Transverse colon (tissue), 4 donors: ENCODE measurements at regions not wholly inside any gene's neighbourhood (a gene's known extent, or its start where the extent isn't known, plus 50 kb on each side); places are given as distances from the start of the nearest gene placed in this dataset.

Source experiments
- DNase-seq: peaks from one replicate; pipeline ENCODE4 v3.0.0-alpha.2; 2019
- H3K27ac ChIP-seq, 4 donors: fragments of 200-600 bp; sonication (generic); 2 replicates each; pipeline ENCODE4 v1.5.1; 2016 to 2018; ENCODE audit warnings: inconsistent platforms in 4 of 4
- H3K27me3 ChIP-seq: fragments of 200-600 bp; sonication (generic); 2 replicates; pipeline ENCODE4 v1.5.1; 2017; ENCODE audit warnings: inconsistent platforms
- H3K36me3 ChIP-seq, 4 donors: fragments of 200-600 bp; sonication (generic); 2 replicates each; pipeline ENCODE4 v1.5.1; 2017 to 2019; ENCODE audit warnings: inconsistent platforms in 4 of 4
- H3K4me1 ChIP-seq, 4 donors: fragments of 200-600 bp; sonication (generic); 2 replicates each; pipeline ENCODE4 v1.5.1; 2017 to 2020; ENCODE audit warnings: inconsistent platforms in 4 of 4
- H3K4me3 ChIP-seq, 4 donors: fragments of 200-600 bp; sonication (generic); 1 replicate in 1 of 4; 2 replicates in 3 of 4; pipeline versions ENCODE4 v1.5.1 to v1.6.1; 2017 to 2019; ENCODE audit warnings: inconsistent platforms in 4 of 4
- H3K9me3 ChIP-seq, 2 donors: fragments of 200-600 bp; sonication (generic); 2 replicates each; pipeline ENCODE4 v1.5.1; 2017 to 2019; ENCODE audit warnings: inconsistent platforms in 2 of 2
- CTCF ChIP-seq, 5 experiments: fragments of 200-600 bp in 3 of 5; fragments of 450-650 bp in 2 of 5; sonication (generic) in 3 of 5; IDR thresholded peaks; 1 replicate in 2 of 5; 2 replicates in 3 of 5; pipeline ENCODE4 v1.5.1; 2016 to 2017; ENCODE audit warnings: antibody characterized with exemption in 5 of 5, inconsistent platforms in 3 of 5, mild to moderate bottlenecking in 2 of 5, moderate library complexity in 1 of 5
- EP300 ChIP-seq: sonication (generic); formaldehyde crosslinking; IDR thresholded peaks from one replicate; pipeline ENCODE4 v1.6.1; 2017; ENCODE audit warnings: antibody characterized with exemption, low read depth
- POLR2A ChIP-seq: fragments of 450-650 bp; IDR thresholded peaks from one replicate; pipeline ENCODE4 v1.6.1; 2016; ENCODE audit warnings: antibody characterized with exemption, mild to moderate bottlenecking, moderate library complexity
- POLR2AphosphoS5 ChIP-seq, 3 donors: sonication (generic); formaldehyde crosslinking; IDR thresholded peaks; one replicate each; pipeline ENCODE4 v1.6.1; 2016; ENCODE audit warnings: antibody characterized with exemption in 3 of 3
- WGBS, 2 donors: methylation state at CpG; one replicate each; pipeline ENCODE4 v1.1.5; 2018; ENCODE audit warnings: low coverage in 1 of 2; 5-methylcytosine and 5-hydroxymethylcytosine counted together
- in situ Hi-C, 4 donors: fragments of 200-750 bp; cut with MboI; loops; one replicate each; pipeline versions ENCODE4 v1.15.0 to v1.15.1; 2017; ENCODE audit warnings: low sequenced_read_pairs in 3 of 4, low pct_ligation_motif_present in 1 of 4, low pct_unique_long_range_greater_than_20kb in 1 of 4
- intact Hi-C: fragments of 100-400 bp; cut with DNase I; formaldehyde crosslinking; loops from one replicate; pipeline ENCODE4 v1.15.1; 2023; ENCODE audit warnings: low total_unique reads

GRCh38 chr6:149130508-149130907 lies 187.0 kb upstream of the TAB2 start:
- Histone ChIP-seq H3K9me3 (no peaks in the 10 kb centered on the region), H3K4me1 (peaks cover 0 to 15% (median 0%) of the 10 kb centered on the region in 4 donors), H3K4me3 (no peak overlapping the region), H3K36me3 (no peaks in the 10 kb centered on the region), H3K27ac (peak overlapping the region in 2 of 4 donors; percentile 19 to 25), H3K27me3 (no peaks in the 10 kb centered on the region)
- in situ Hi-C loops (no loop called here), intact Hi-C loops (no loop called here)
- no peak for DNase-seq
- TF ChIP-seq POLR2AphosphoS5 (IDR thresholded peaks at IDR 0.05) (peak in 1 of 3 donors; percentile 17), POLR2A (no peak), EP300 (no peak), CTCF (IDR thresholded peaks at IDR 0.05) (no peak)
- WGBS, 2 donors = 53 to 58% methylated on average over 3 to 7 of the region's 7 CpGs

- in situ Hi-C loops (no loop called here), intact Hi-C loops (no loop called here)
- DNase-seq = no peak
- Histone ChIP-seq H3K36me3 (no peaks in the 10 kb centered on the region), H3K4me1 (peaks cover 0 to 15% (median 0%) of the 10 kb centered on the region in 4 donors), H3K9me3 (no peaks in the 10 kb centered on the region), H3K27ac (no peak overlapping the region), H3K27me3 (no peaks in the 10 kb centered on the region), H3K4me3 (no peak overlapping the region)
- 87 to 91% methylated on average over 4 of the region's 4 CpGs for WGBS, 2 donors
- TF ChIP-seq EP300 (no peak), POLR2A (no peak), CTCF (IDR thresholded peaks at IDR 0.05) (no peak), POLR2AphosphoS5 (IDR thresholded peaks at IDR 0.05) (no peak)
Measured at GRCh38 chr6:149131891-149132290, 185.6 kb upstream of the TAB2 start.

GRCh38 chr6:149132336-149132735 lies 185.2 kb upstream of the TAB2 start:
- WGBS, 2 donors = 20 to 57% methylated on average over 1 to 3 of the region's 3 CpGs
- peak; percentile 10 for DNase-seq

GRCh38 chr6:149134511-149134933 lies 183.0 kb upstream of the TAB2 start:
- DNase-seq = no peak
- H3K27me3 ChIP-seq = no peaks in the 10 kb centered on the region
- WGBS, 2 donors = 61 to 71% methylated on average over 4 of the region's 4 CpGs
- H3K27ac ChIP-seq = no peak overlapping the region
- in situ Hi-C loops (no loop called here), intact Hi-C loops (no loop called here)
- H3K4me1 ChIP-seq = peaks cover 0 to 13% (median 0%) of the 10 kb centered on the region in 4 donors
- H3K4me3 ChIP-seq = no peak overlapping the region
- H3K36me3 ChIP-seq = no peaks in the 10 kb centered on the region
- TF ChIP-seq CTCF (IDR thresholded peaks at IDR 0.05) (no peak), POLR2AphosphoS5 (IDR thresholded peaks at IDR 0.05) (no peak), EP300 (no peak)
- H3K9me3 ChIP-seq = no peaks in the 10 kb centered on the region

More at GRCh38 chr6:149132336-149132735, 185.2 kb upstream of the TAB2 start:
- Histone ChIP-seq H3K4me1 (peaks cover 0 to 15% (median 0%) of the 10 kb centered on the region in 4 donors), H3K4me3 (no peak overlapping the region), H3K27me3 (no peaks in the 10 kb centered on the region), H3K9me3 (no peaks in the 10 kb centered on the region), H3K27ac (no peak overlapping the region), H3K36me3 (no peaks in the 10 kb centered on the region)
- no peak for TF ChIP-seq EP300
- no peak for TF ChIP-seq POLR2A
- no peak for TF ChIP-seq POLR2AphosphoS5 (IDR thresholded peaks at IDR 0.05)
- no peak for TF ChIP-seq CTCF (IDR thresholded peaks at IDR 0.05)
- intact Hi-C loops = no loop called here
- in situ Hi-C loops = no loop called here
